ENCODE measurements at regions not wholly inside any gene's neighbourhood (a gene's known extent, or its start where the extent isn't known, plus 50 kb on each side); places are given as distances from the start of the nearest gene placed in this dataset.

DNA sequence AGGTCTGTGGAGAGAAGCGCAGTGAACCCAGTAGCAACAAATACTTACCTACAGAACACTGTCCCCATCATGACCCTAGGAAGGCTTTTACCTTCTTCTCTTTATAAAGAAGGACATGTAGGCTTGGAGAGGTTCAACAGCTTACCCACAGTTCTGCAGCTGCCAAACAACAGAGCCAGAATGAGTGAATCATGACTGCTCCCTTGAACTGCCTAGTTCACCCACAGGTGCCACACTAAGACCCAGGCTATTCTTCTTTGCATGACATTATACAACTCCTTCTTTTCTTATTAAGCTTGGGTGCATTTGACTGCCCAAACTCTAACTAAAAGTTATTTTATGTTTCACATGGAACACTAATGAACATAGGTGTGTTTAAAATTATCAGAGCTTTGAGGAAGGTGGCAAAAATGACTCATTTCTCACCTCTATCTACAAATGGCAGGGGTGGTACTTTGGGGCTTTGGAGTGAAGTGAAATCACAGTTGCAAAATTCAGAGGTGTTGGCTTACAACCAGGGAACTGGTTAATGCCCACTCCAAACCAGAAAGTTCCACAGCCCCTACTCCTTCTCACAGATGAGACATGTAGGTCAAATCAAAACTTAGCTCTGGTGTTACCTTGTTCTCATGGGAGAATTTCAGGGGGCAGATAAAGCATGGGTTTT lies 201.6 kb downstream of the SEMA6A start:
- TF ChIP-seq YY1 (IDR thresholded peaks at IDR 0.05; ENCODE audit: low read depth) (no peak), USF1 (IDR thresholded peaks at IDR 0.05) (no peak), REST (IDR thresholded peaks at IDR 0.05; ENCODE audit: low read depth) (no peak), EP300 (IDR thresholded peaks at IDR 0.05; ENCODE audit: borderline replicate concordance) (no peak), CREB1 (IDR thresholded peaks at IDR 0.05; ENCODE audit: low read depth) (no peak), TCF12 (IDR thresholded peaks at IDR 0.05; ENCODE audit: low read depth) (no peak)
